Erythroblast (primary cell): ENCODE measurements at regions not wholly inside any gene's neighbourhood (a gene's known extent, or its start where the extent isn't known, plus 50 kb on each side); places are given as distances from the start of the nearest gene placed in this dataset.
"Not testable (repeated sequence)": the region's sequence is repeated elsewhere in the genome, so short reads cannot be mapped to it uniquely, and the experiment has no call there.

Experiments
- GATA1 ChIP-seq: IDR thresholded peaks from 2 replicates; pipeline ENCODE4 v1.6.1; 2011; ENCODE audit warnings: low read depth, mild to moderate bottlenecking, control low read depth, low read length, moderate library complexity
- POLR2A ChIP-seq: IDR thresholded peaks from 2 replicates; pipeline ENCODE4 v1.6.1; 2011; ENCODE audit warnings: mild to moderate bottlenecking, low read length

GRCh38 chr18:35906291-35906690 is 66.2 kb upstream of the RMP24 start:
- not testable (repeated sequence) for TF ChIP-seq POLR2A, GATA1
